ENCODE measurements at regions not wholly inside any gene's neighbourhood (a gene's known extent, or its start where the extent isn't known, plus 50 kb on each side); places are given as distances from the start of the nearest gene placed in this dataset.

DNA sequence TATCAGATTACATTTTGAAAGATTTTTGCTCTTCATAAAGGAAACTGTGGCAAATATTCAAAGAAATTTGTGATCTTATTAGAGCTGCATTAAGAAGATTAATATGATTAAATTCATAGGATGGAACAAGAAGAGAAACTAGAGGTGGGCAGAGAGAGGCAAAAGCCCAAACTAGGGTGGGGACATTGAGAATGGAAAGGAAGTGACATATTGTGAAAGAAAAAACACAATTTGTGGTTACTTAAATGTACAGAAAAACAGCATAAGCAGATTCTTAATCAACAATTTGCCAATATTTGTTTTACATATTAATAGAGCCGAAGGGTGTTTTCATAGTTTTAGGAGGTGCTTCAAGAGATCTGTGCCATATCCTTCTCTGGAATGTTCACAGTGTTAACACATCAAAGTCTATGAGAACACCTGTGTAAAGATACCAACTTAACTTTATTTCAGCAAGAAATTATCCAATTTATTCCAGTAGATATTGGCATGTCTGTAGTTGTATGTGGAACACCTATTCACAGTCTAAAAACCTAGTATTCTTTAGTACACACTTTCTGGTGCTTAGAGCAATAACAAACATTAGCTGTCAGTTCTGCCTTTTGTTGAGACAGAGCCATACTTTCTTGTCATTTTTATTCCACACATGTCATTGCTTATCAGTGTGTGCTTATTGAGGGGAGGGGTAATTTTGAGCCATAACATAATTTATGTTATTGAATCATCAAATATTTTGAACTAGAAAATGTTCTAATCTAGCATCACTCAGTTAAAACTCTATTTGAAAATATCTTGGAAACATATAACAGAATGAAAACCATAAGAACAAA lies 401.5 kb downstream of the PTPRC start:
- no peak overlapping the region for H3K9ac ChIP-seq
- TF ChIP-seq EZH2 (IDR thresholded peaks at IDR 0.05) (no peak), EZH2phosphoT487 (IDR thresholded peaks at IDR 0.05) (no peak)
- TF ChIP-seq, protein P1, sequence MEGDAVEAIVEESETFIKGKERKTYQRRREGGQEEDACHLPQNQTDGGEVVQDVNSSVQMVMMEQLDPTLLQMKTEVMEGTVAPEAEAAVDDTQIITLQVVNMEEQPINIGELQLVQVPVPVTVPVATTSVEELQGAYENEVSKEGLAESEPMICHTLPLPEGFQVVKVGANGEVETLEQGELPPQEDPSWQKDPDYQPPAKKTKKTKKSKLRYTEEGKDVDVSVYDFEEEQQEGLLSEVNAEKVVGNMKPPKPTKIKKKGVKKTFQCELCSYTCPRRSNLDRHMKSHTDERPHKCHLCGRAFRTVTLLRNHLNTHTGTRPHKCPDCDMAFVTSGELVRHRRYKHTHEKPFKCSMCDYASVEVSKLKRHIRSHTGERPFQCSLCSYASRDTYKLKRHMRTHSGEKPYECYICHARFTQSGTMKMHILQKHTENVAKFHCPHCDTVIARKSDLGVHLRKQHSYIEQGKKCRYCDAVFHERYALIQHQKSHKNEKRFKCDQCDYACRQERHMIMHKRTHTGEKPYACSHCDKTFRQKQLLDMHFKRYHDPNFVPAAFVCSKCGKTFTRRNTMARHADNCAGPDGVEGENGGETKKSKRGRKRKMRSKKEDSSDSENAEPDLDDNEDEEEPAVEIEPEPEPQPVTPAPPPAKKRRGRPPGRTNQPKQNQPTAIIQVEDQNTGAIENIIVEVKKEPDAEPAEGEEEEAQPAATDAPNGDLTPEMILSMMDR (IDR thresholded peaks at IDR 0.05) = no peak
- H3K4me3 Mint-ChIP-seq = no peak overlapping the region
- H3K36me3 Mint-ChIP-seq = no peaks in the 10 kb centered on the region
- H2AFZ ChIP-seq (replicated peaks) = no peak overlapping the region
- no peak for DNase-seq (ENCODE audit: low spot score)
- no peaks in the 10 kb centered on the region for H3K4me1 Mint-ChIP-seq
- no peaks in the 10 kb centered on the region for H3K4me1 ChIP-seq
- no peak overlapping the region for H3K27ac ChIP-seq
- no peaks in the 10 kb centered on the region for H4K20me1 ChIP-seq (ENCODE audit: low read depth)
- no peak overlapping the region for H3K4me3 ChIP-seq
- no peaks in the 10 kb centered on the region for H3K27me3 Mint-ChIP-seq (ENCODE audit: insufficient read depth, low read depth)
- H3F3A ChIP-seq (ENCODE audit: low read depth) = no peaks in the 10 kb centered on the region
- no peaks in the 10 kb centered on the region for H3K9me3 Mint-ChIP-seq
- no peaks in the 10 kb centered on the region for H3K79me2 ChIP-seq (ENCODE audit: low read depth)
- no peaks in the 10 kb centered on the region for H3K9me3 ChIP-seq (ENCODE audit: low read depth)
- H3K27me3 ChIP-seq = no peaks in the 10 kb centered on the region
- no peaks in the 10 kb centered on the region for H3K36me3 ChIP-seq
- H3K4me2 ChIP-seq = no peak overlapping the region
- no peak overlapping the region for H3K27ac Mint-ChIP-seq

GRCh38 chr1:199041173-199041914 lies 402.5 kb downstream of the PTPRC start:
- Histone ChIP-seq H3F3A (ENCODE audit: low read depth) (no peaks in the 10 kb centered on the region), H3K79me2 (ENCODE audit: low read depth) (no peaks in the 10 kb centered on the region), H4K20me1 (ENCODE audit: low read depth) (no peaks in the 10 kb centered on the region), H3K27me3 (no peaks in the 10 kb centered on the region), H3K9ac (no peak overlapping the region), H3K9me3 (ENCODE audit: low read depth) (no peaks in the 10 kb centered on the region), H3K4me1 (no peaks in the 10 kb centered on the region), H3K36me3 (no peaks in the 10 kb centered on the region), H3K27ac (no peak overlapping the region), H3K4me3 (no peak overlapping the region), H2AFZ (replicated peaks) (peak overlapping the region; percentile 75), H3K4me2 (no peak overlapping the region)
- DNase-seq (ENCODE audit: low spot score) = no peak
- TF ChIP-seq EZH2phosphoT487 (IDR thresholded peaks at IDR 0.05) (no peak), EZH2 (IDR thresholded peaks at IDR 0.05) (no peak)
- TF ChIP-seq, protein P1 (IDR thresholded peaks at IDR 0.05) = no peak
- Mint-ChIP-seq H3K27me3 (ENCODE audit: insufficient read depth, low read depth) (no peaks in the 10 kb centered on the region), H3K4me1 (no peaks in the 10 kb centered on the region), H3K36me3 (no peaks in the 10 kb centered on the region), H3K9me3 (no peaks in the 10 kb centered on the region), H3K4me3 (no peak overlapping the region), H3K27ac (no peak overlapping the region)

DNA sequence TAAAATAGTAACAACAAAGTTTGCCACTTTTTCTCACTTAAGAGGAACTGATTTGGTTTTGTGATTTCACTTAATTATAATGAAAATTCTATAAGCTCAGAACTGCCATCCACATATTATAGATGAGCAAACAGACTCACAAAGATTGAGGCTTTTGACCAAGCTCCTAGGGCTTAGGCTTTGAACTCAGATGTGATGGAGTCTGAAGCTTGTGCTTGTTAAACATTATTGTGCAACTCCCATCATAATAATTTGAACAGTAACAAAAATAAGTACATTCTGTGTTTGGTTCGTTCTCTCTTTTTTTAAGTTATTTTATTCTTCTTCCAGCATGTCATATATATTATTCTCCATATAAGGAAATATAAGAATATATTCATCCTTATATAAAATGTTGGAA lies 403.4 kb downstream of the PTPRC start:
- no peaks in the 10 kb centered on the region for H3K36me3 Mint-ChIP-seq

More for the DNA sequence above, 403.4 kb downstream of the PTPRC start:
- Mint-ChIP-seq H3K27me3 (ENCODE audit: insufficient read depth, low read depth) (no peaks in the 10 kb centered on the region), H3K4me3 (no peak overlapping the region), H3K9me3 (no peaks in the 10 kb centered on the region), H3K4me1 (no peaks in the 10 kb centered on the region), H3K27ac (no peak overlapping the region)
- no peak for DNase-seq (ENCODE audit: low spot score)
- no peaks in the 10 kb centered on the region for H4K20me1 ChIP-seq (ENCODE audit: low read depth)
- H3K79me2 ChIP-seq (ENCODE audit: low read depth) = no peaks in the 10 kb centered on the region
- no peaks in the 10 kb centered on the region for H3K36me3 ChIP-seq
- no peaks in the 10 kb centered on the region for H3K4me1 ChIP-seq
- H3K4me2 ChIP-seq = no peak overlapping the region
- H3K9me3 ChIP-seq (ENCODE audit: low read depth) = no peaks in the 10 kb centered on the region
- no peaks in the 10 kb centered on the region for H3F3A ChIP-seq (ENCODE audit: low read depth)
- TF ChIP-seq EZH2 (IDR thresholded peaks at IDR 0.05) = no peak
- TF ChIP-seq, protein P1 (IDR thresholded peaks at IDR 0.05) = no peak
- TF ChIP-seq EZH2phosphoT487 (IDR thresholded peaks at IDR 0.05) = no peak
- no peak overlapping the region for H3K9ac ChIP-seq
- no peak overlapping the region for H2AFZ ChIP-seq (replicated peaks)
- H3K27ac ChIP-seq = no peak overlapping the region
- H3K4me3 ChIP-seq = no peak overlapping the region
- H3K27me3 ChIP-seq = no peaks in the 10 kb centered on the region

Data from neural progenitor cell (in vitro differentiated cells).